ENCODE measurements at regions not wholly inside any gene's neighbourhood (a gene's known extent, or its start where the extent isn't known, plus 50 kb on each side); places are given as distances from the start of the nearest gene placed in this dataset.

- no peak overlapping the region for H2BK20ac ChIP-seq (ENCODE audit: low read length)
- no peak overlapping the region for H3K4me3 ChIP-seq (ENCODE audit: extremely low read depth in 1 of 4, insufficient read depth in 2 of 4, low read depth in 3 of 4, low read length in 4 of 4)
- ChIA-PET POLR2A (ENCODE audit: partially characterized antibody) (no interaction called here), CTCF (ENCODE audit: partially characterized antibody) (no interaction called here)
- no peak overlapping the region for H2BK15ac ChIP-seq (ENCODE audit: low read length)
- H3K4me1 ChIP-seq (replicated peaks in 1 of 4; ENCODE audit: control insufficient read depth in 3 of 4, insufficient read depth in 4 of 4, low read length in 3 of 4), result no peaks in the 10 kb centered on the region
- H3K27me3 ChIP-seq (replicated peaks in 1 of 4; ENCODE audit: control insufficient read depth in 3 of 4, extremely low read depth in 1 of 4, insufficient read depth in 3 of 4, low read length in 3 of 4), result no peaks in the 10 kb centered on the region
- no peak for FAIRE-seq
- no peak for TF ChIP-seq BACH1 (IDR thresholded peaks at IDR 0.05; ENCODE audit: low read length)
- no peak for TF ChIP-seq EZH2 (IDR thresholded peaks at IDR 0.05; ENCODE audit: low read depth, low read length, severe bottlenecking)
- TF ChIP-seq POLR2AphosphoS5 (IDR thresholded peaks at IDR 0.05; ENCODE audit: low read depth, low read length), result no peak
- TF ChIP-seq SP2 (IDR thresholded peaks at IDR 0.05; ENCODE audit: low read length), result no peak
- TF ChIP-seq ZNF274 (IDR thresholded peaks at IDR 0.05; ENCODE audit: borderline replicate concordance, extremely low read depth, low read length), result no peak
- no peak for TF ChIP-seq TAF1 (IDR thresholded peaks at IDR 0.05; ENCODE audit: low read depth, low read length)
- TF ChIP-seq CHD2 (IDR thresholded peaks at IDR 0.05; ENCODE audit: low read length), result no peak
- TF ChIP-seq ATF2 (IDR thresholded peaks at IDR 0.05; ENCODE audit: low read length), result no peak
- TF ChIP-seq MAX (IDR thresholded peaks at IDR 0.05), result no peak
- TF ChIP-seq SAP30 (IDR thresholded peaks at IDR 0.05; ENCODE audit: insufficient read depth, insufficient replicate concordance, low read length), result no peak
- no peak for TF ChIP-seq CBX8 (IDR thresholded peaks at IDR 0.05; ENCODE audit: borderline replicate concordance, low read depth, low read length)
- no peak for TF ChIP-seq RXRA (IDR thresholded peaks at IDR 0.05; ENCODE audit: insufficient read depth, low read depth, low read length)
- no peak for TF ChIP-seq YY1 (IDR thresholded peaks at IDR 0.05; ENCODE audit: low read depth, low read length)
- no peak for TF ChIP-seq HDAC2 (IDR thresholded peaks at IDR 0.05; ENCODE audit: borderline replicate concordance in 1 of 2, low read depth in 2 of 2, low read length in 2 of 2)
- no peak overlapping the region for H2AFZ ChIP-seq (ENCODE audit: low read length)
- no peak overlapping the region for H3K18ac ChIP-seq (ENCODE audit: extremely low read depth, low read length)
- H3K4me2 ChIP-seq (ENCODE audit: insufficient read depth in 1 of 2, low read depth in 2 of 2, low read length in 2 of 2), result no peak overlapping the region
- no peak for DNase-seq (ENCODE audit: low read depth in 1 of 2, low spot score in 2 of 2)
- no peak overlapping the region for H2AK5ac ChIP-seq (ENCODE audit: low read depth, low read length)
- H3K23ac ChIP-seq (ENCODE audit: insufficient read length), result no peak overlapping the region
- no peaks in the 10 kb centered on the region for H3K36me3 ChIP-seq (ENCODE audit: control insufficient read depth in 2 of 4, insufficient read depth in 4 of 4, low read length in 3 of 4)
- H3K56ac ChIP-seq (replicated peaks; ENCODE audit: insufficient read length, low read depth, low read length), result no peak overlapping the region
- H3K9me3 ChIP-seq (ENCODE audit: insufficient read depth in 2 of 2, low read depth in 1 of 2, low read length in 1 of 2), result no peaks in the 10 kb centered on the region
- no peak overlapping the region for H4K91ac ChIP-seq (replicated peaks; ENCODE audit: insufficient read length, low read length)
- H3K4ac ChIP-seq (replicated peaks; ENCODE audit: insufficient read length, low read depth, low read length), result no peak overlapping the region
- no peak overlapping the region for H3K27ac ChIP-seq (ENCODE audit: low read depth, low read length)
- H4K20me1 ChIP-seq (replicated peaks in 1 of 2; ENCODE audit: control insufficient read depth in 1 of 2, insufficient read depth in 2 of 2, low read length in 2 of 2), result no peaks in the 10 kb centered on the region
- H3K14ac ChIP-seq (ENCODE audit: insufficient read length), result no peak overlapping the region
- no peak overlapping the region for H2BK5ac ChIP-seq (ENCODE audit: low read depth, low read length)
- no peak overlapping the region for H2BK120ac ChIP-seq (replicated peaks; ENCODE audit: low read depth, low read length)
- H3K79me2 ChIP-seq (ENCODE audit: control insufficient read depth in 1 of 2, insufficient read depth in 2 of 2, low read length in 2 of 2), result no peaks in the 10 kb centered on the region
- H4K8ac ChIP-seq (ENCODE audit: extremely low read depth, insufficient read depth, low read length), result no peak overlapping the region
- H2BK12ac ChIP-seq (ENCODE audit: low read depth, low read length), result no peak overlapping the region
- H3K23me2 ChIP-seq (ENCODE audit: low read depth, low read length), result no peaks in the 10 kb centered on the region
- H3K79me1 ChIP-seq (ENCODE audit: low read depth, low read length), result no peaks in the 10 kb centered on the region
- 88% methylated on average over 1 of the region's 1 CpG; no CpG with 5 or more reads in 1 of the 2 experiments for WGBS, 2 experiments (ENCODE audit: extremely low coverage in 1 of 2, insufficient coverage in 1 of 2, insufficient read length in 1 of 2, insufficient replicate concordance in 2 of 2, low coverage in 1 of 2, low lambda C conversion rate in 2 of 2, missing lambda C conversion rate in 1 of 2)
- no peak overlapping the region for H3K9ac ChIP-seq (replicated peaks in 1 of 4; ENCODE audit: extremely low read depth in 1 of 4, low read depth in 3 of 4, low read length in 3 of 4)
- H4K5ac ChIP-seq (ENCODE audit: insufficient read length, low read depth, low read length), result no peak overlapping the region
Measured at GRCh38 chr3:88440701-88441100, 290.9 kb downstream of the C3orf38 start.

All from H1 (cell line).